ENCODE measurements at regions not wholly inside any gene's neighbourhood (a gene's known extent, or its start where the extent isn't known, plus 50 kb on each side); places are given as distances from the start of the nearest gene placed in this dataset.
"Not testable (repeated sequence)": the region's sequence is repeated elsewhere in the genome, so short reads cannot be mapped to it uniquely, and the experiment has no call there.

DNA sequence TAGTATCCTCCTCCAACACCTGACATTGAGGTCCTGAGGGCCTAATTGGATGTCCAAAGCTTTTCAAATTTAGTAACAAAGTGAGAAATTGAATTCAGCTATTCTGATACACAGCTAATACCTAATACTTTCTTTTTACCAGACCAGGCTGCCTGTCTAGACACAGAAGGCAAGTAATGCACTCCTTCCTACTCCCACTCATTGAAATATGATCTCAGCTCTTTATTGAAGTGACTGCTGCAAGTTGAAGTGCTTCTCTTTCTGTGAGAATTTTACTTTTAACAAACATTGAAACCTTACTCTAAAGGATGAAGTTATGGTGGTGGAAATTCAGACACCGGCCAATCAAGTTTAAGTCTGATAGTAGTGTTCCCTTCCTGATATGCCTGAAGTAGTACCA is 90.8 kb upstream of the OGFRL1 start:
- DNase-seq: no peak

DNA sequence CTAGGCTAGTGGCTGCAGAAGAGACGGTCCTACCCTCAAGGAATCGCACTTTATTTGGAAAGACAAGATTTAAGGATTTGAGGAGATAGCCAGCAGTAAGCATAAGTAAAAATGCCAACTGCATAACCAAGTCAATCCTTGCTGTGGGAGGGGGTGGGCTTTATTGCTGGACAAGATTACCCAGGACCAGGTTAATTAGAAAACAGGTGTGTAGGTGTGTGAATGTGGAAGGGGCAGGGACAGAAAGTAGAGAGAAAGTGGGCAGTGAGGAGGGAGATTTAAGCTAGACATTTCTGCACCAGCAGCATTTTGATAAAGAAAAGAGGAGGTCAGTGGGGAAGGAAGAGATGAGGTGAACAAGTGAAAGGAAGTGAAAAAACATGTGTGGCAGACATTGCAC is 89.7 kb upstream of the OGFRL1 start:
- no peak for DNase-seq

DNA sequence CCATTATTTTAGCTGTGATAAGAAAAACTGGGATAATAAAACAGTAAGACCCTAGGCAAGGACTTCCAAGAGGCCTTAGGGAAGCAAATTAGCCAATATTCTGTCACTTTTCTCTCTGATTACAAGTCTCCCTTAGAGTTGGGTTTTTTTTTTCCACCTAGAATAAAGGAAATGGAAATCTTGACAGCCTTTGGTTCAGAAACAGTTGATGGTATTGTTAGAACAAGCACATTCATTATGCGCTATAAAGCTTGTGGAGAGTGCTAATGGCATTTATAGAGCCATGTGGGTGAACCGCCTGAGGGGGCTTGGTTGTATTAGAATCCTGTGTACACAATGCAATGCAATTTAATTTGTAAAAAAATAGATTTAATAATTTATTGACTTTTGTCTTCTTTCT is 88.9 kb upstream of the OGFRL1 start:
- DNase-seq: no peak

DNA sequence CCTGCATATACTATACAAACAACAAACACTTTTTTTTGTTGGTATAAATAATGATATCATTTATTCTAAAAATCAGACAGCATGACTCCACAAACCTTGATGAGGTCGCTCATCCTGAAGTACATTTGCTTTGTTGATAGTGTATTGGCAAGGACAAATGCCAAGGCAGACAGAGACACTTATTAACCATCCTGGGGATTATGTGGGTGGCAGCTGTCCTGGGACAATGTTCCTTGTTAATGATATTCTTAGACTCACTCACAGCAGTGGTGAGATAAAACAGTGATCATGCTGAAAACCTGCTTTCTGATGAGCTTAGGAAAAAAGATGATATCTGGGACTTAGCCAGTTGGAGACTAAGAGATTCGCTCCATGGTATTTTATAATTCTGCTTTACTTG is 85.4 kb upstream of the OGFRL1 start:
- DNase-seq: no peak

DNA sequence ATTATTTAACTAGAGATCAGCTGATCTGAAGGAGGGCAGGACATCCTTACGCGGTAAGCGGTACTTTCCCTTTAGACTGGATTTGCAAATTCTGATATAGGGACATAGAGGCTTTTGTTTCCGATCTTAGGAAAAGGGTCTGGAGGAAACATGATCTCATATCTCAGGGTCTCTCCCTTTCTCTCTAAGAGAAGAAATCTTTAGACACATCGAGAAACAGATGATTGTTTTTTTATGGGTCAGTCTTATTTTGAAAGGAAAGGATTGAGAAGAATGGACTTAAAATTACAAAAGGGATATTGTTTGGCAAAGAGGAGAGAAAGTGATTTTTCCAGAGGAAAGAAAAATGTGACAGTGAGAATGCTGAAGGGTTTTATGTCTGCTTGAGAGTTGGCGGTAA is 83.9 kb upstream of the OGFRL1 start:
- no peak for DNase-seq

DNA sequence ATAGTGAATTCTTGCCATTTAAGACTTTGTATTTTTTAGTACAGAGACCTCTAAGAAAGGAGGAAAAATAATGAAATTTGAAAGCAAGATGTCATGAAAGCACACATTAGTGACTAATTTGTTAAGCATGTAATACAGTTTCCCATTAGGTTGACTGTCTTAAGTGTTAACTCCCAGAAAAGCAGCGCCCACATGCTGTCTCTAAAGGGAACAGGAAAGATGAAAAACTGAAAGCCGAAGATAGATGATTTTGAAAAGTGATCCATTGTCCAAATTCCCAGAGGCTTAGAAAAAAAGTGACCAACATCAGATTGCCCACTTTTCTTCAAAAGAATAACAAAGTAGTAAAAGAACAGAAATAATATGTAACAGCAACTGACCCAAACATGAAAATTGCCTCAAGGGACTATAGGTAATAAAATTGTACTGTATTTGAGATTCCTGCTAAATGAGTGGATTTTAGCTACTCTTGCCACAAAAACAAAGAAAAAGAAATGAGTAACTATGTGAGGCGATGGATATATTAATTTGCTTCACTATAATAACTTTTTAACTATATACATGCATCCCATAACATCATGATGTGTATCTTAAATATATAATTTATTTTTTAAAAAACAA is 83.2 kb upstream of the OGFRL1 start:
- DNase-seq: no peak

DNA sequence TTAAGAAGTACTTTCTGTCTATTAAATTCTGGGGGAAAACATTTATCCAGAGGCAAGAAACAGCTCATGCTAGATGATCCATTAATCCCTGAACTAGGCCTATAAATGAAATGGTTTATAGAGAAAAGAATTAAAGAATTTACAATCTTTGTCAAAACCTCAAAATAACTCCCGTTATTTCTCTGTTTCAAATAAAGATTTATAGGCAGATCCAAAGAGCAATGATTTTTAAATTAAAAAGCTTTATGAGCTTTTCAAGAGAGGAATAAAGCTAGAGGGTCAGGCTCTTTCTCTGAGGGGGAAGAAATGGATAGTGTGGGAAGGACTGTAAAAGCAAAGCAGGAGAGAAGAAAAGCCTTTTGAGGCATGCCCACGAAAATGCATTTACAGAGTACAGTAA is 82.5 kb upstream of the OGFRL1 start:
- DNase-seq: no peak

DNA sequence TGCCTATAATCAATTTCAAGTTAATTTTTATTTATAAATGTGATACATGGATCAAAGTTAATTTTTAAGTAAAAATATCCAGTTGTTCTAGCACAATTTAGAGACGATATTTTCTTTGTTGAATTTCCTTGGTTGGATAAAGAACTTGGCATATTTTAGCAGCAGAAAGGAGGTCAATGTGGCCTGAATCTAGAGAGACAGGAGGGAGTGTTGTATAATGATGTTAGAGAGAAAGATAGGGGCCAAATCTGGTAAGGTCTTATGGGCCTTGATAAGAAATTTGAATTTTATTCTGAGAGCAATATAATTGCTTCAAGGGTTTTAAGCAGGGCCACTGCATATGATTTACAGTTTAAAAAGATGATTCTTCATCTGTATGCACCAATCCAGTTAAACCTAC is 79.4 kb upstream of the OGFRL1 start:
- no peak for DNase-seq

DNA sequence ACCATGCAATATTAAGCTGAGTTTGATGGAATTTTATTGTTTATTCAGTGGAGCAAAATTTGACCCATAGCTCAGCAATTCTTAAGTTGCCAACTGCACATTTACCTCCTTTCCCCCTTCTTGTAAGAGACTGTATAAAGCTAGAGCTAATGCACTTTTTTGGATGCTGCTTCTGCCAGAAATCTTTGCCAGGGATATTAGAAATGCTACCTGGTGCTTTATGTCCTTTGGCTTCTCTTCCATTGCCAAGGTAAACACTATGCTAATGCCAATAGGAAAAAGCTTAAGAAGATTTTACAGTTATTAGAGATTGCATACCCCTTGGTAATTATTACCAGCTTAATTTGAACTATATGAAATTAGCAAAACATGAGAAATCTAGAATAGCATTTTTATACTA is 79.0 kb upstream of the OGFRL1 start:
- no peak for DNase-seq

DNA sequence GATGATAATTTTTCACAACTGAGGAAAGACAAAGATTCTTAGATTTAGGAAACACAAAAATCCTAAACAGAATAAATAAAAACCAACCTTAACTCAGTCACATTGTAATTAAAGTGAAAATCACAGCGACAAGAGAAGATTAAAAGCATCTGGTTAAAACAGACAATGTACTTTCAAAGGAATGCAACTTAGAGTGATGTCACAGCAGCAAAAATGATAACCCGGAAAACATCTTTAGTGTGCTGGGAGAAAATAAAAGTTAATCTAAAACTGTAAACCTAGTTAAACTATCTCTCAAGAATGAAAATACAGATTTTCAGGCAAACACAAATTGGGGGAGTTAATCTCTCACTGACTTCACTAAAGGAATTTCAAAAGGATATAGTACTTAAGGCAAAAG is 76.8 kb upstream of the OGFRL1 start:
- no peak for DNase-seq

DNA sequence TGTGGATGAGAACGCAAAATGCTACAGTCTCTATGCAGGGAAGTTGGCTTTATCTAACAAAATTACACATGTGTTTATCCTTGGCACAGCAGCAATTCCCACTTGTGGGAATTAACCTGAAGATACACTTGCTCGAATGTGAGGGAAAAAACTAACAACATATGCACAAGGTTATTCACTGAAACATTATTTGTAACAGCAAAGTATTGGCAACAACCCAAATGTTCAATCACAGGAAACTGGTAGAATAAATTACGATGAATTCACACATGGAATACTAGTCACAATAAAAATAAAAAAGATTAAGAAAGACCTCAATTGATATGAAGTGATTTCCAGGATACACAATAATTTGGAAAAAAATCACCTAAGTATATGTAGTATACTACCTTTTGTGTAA is 68.1 kb upstream of the OGFRL1 start:
- DNase-seq: no peak

DNA sequence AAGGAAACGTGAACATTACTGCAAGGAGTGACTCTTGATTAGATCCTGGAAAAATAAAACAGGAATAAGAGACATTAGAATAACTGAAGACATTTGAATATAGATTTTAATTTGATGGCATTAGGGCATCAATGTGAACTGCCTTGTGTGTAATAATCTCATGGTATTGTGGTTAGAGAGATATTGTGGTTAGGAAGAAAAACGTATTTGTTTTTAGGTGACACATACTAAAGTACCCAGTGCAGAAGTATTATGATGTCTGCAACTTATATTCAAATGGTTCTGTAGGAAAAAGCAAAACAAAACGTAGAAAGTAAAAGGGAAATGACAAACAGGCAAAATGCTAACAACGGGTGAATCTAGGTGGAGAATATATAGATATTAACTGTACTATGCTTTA is 65.9 kb upstream of the OGFRL1 start:
- DNase-seq: no peak

DNA sequence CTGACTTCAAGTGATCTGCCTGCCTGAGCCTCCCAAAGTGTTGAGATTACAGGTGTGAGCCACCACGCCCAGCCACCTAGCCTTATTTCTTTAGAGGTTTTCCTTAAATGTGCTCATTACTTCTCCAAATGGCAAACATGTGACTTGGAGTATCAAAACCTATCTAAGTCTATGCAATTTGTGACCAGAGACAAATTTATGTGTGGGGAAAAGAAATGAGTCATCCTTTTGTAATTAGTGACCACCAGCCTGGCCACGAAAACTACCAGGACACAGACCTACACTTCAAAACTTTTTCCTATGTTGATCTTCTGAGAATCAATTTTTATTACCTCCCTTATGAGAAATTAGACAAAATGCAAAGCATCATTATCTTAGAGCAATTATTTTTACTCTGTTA is 64.6 kb upstream of the OGFRL1 start:
- no peak for DNase-seq

DNA sequence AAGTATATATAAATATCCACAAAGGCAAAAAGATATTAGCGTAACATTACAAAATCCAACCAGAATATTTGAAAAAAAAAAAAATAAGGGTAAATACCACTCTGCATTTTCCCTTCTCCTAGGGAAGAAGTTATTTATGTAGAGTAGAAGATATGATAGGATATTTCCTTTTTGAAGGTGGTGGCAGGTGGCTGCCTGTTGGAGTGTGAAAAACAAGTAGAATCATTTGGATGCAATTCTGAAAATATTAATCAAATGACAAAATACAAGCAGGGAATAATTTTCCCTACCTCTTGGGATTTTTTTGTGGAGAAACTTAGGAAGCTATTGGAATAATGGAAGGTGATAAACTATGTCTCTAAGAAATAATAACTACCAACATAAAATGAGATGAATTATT is 62.5 kb upstream of the OGFRL1 start:
- no peak for DNase-seq

DNA sequence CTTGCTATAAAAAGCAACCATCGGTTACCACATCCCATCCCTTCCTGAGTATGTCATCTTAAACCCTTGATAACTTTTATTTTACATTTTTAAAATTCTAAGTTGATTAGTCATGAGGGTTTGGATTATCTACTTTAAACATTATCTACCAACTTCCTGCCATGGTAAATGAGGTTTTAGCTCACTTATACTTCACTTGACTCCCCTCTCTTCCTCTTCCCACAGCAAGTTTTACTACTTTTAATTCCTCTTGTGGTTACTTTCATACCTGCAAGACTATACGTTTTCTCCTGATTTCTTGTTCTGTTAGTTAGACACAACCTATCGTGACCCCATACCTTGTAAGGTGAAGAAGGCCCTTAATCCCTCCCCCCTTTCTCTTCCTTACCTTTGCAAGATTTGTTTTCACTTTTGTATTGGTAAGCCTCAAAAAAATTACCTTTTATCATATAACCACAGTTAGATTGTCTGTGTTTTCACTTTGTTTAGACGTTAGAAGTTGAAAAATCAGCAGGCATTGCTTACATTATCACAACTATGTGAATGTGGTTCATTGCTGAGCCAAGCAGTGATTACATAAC is 60.1 kb upstream of the OGFRL1 start:
- no peak for DNase-seq

DNA sequence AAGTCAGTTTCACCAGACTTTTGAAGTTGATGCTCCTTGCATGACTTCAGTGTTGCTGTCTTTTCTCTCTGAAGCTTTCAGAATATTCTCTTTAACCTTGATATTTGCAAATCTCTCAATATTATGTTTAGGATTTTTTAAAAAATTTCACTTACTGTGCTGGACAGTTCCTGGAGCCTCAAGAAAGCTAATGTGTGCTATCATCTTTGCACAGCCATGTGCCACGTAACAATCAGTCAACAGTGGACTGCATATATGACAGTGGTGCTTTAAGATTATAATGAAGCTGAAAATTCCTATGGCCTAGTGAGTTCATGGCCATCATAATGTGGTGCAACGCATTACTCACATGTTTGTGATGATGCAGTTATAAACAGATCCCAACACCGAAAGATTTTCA is 59.1 kb upstream of the OGFRL1 start:
- DNase-seq: no peak

DNA sequence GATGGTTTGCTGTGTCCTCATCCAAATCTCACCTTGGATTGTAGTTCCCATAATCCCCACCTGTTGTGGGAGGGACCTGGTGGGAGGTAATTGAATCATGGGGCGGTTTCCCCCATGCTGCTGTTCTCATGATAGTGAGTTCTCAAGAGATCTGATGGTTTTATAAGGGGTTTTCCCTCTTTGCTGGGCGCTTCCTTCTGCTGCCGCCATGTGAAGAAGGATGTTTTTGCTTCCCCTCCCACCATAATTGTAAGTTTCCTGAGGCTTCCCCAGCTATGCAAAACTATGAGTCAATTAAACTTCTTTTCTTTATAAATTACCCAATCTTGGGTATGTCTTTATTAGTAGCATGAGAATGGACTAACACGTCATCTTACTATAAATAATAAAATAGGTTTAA is 55.7 kb upstream of the OGFRL1 start:
- not testable (repeated sequence) for DNase-seq

DNA sequence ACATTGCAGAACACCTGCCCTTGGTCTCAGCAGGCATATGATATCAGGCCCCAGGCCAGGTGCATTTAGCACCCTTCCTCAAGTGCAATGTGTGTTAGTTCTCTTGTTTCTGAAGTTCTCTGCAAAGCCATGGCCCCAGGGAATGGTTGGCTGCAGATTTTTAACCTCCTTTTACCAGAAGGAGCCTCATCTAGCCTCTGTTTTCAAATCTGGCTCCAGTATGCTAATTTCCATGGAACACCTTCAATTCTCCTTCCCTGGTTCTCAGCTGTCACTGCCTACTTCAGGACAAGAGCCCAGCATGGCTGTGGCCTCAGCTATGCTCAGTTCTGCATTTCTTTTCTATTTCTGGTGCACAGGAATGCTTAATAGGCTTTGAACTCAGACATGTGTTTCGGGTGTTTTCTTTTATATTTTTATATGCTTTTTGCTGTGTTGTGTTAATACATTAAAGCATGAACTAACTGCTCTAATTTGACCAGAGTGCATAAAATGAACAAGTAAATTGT is 51.6 kb upstream of the OGFRL1 start:
- DNase-seq: no peak

DNA sequence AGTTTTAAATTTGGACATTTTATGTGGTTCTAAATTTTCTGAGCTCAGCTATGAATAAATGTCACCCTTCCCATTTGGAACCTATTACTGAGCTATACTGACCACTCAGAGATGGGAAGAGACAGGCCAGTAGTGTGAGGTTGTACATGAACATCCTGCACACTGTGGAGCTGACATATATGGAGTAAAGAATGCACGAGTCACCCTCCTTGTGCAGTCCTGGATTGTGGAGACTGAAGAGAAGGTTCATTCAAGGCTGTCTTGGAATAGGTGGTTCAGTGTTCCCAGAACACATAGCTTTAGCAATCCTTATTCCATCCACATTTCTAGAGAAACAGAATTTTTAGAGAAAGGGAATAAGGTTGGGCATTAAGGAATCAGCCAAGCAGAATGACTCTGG is 50.3 kb upstream of the OGFRL1 start:
- DNase-seq: no peak
